ENCODE measurements at regions not wholly inside any gene's neighbourhood (a gene's known extent, or its start where the extent isn't known, plus 50 kb on each side); places are given as distances from the start of the nearest gene placed in this dataset.

- H3K4me3 Mint-ChIP-seq (ENCODE audit: unreplicated experiment), result no peak overlapping the region
- no peaks in the 10 kb centered on the region for H3K9me3 Mint-ChIP-seq (ENCODE audit: unreplicated experiment)
- no peaks in the 10 kb centered on the region for H3K27me3 Mint-ChIP-seq (ENCODE audit: unreplicated experiment)
- no peak overlapping the region for H3K27ac Mint-ChIP-seq (ENCODE audit: unreplicated experiment)
- DNase-seq (ENCODE audit: low spot score), result no peak
- TF ChIP-seq CTCF (IDR thresholded peaks at IDR 0.05; ENCODE audit: unreplicated experiment), result no peak
- no peaks in the 10 kb centered on the region for H3K36me3 Mint-ChIP-seq (ENCODE audit: low read depth, unreplicated experiment)
- no peaks in the 10 kb centered on the region for H3K4me1 Mint-ChIP-seq (ENCODE audit: unreplicated experiment)
Measured at GRCh38 chrX:95662200-95662599, 1022.4 kb upstream of the DIAPH2 start.

GRCh38 chrX:95666056-95666455 is 1018.6 kb upstream of the DIAPH2 start:
- Mint-ChIP-seq H3K36me3 (ENCODE audit: low read depth, unreplicated experiment) (no peaks in the 10 kb centered on the region), H3K4me1 (ENCODE audit: unreplicated experiment) (no peaks in the 10 kb centered on the region), H3K9me3 (ENCODE audit: unreplicated experiment) (no peaks in the 10 kb centered on the region), H3K27me3 (ENCODE audit: unreplicated experiment) (no peaks in the 10 kb centered on the region), H3K27ac (ENCODE audit: unreplicated experiment) (no peak overlapping the region), H3K4me3 (ENCODE audit: unreplicated experiment) (no peak overlapping the region)
- TF ChIP-seq CTCF (IDR thresholded peaks at IDR 0.05; ENCODE audit: unreplicated experiment), result no peak
- no peak for DNase-seq (ENCODE audit: low spot score)

GRCh38 chrX:95675011-95675410 is 1009.6 kb upstream of the DIAPH2 start:
- H3K27me3 Mint-ChIP-seq (ENCODE audit: unreplicated experiment), result no peaks in the 10 kb centered on the region
- no peaks in the 10 kb centered on the region for H3K9me3 Mint-ChIP-seq (ENCODE audit: unreplicated experiment)
- DNase-seq (ENCODE audit: low spot score), result no peak
- H3K36me3 Mint-ChIP-seq (ENCODE audit: low read depth, unreplicated experiment), result no peaks in the 10 kb centered on the region
- no peak for TF ChIP-seq CTCF (IDR thresholded peaks at IDR 0.05; ENCODE audit: unreplicated experiment)
- no peak overlapping the region for H3K4me3 Mint-ChIP-seq (ENCODE audit: unreplicated experiment)
- H3K27ac Mint-ChIP-seq (ENCODE audit: unreplicated experiment), result no peak overlapping the region
- H3K4me1 Mint-ChIP-seq (ENCODE audit: unreplicated experiment), result no peaks in the 10 kb centered on the region

- H3K4me3 Mint-ChIP-seq (ENCODE audit: unreplicated experiment), result no peak overlapping the region
- H3K27me3 Mint-ChIP-seq (ENCODE audit: unreplicated experiment), result no peaks in the 10 kb centered on the region
- H3K4me1 Mint-ChIP-seq (ENCODE audit: unreplicated experiment), result no peaks in the 10 kb centered on the region
- H3K9me3 Mint-ChIP-seq (ENCODE audit: unreplicated experiment), result no peaks in the 10 kb centered on the region
- no peak for TF ChIP-seq CTCF (IDR thresholded peaks at IDR 0.05; ENCODE audit: unreplicated experiment)
- no peak overlapping the region for H3K27ac Mint-ChIP-seq (ENCODE audit: unreplicated experiment)
- H3K36me3 Mint-ChIP-seq (ENCODE audit: low read depth, unreplicated experiment), result no peaks in the 10 kb centered on the region
- no peak for DNase-seq (ENCODE audit: low spot score)
Measured at GRCh38 chrX:95675794-95676193, 1008.8 kb upstream of the DIAPH2 start.

GRCh38 chrX:95678679-95679078 is 1006.0 kb upstream of the DIAPH2 start:
- TF ChIP-seq CTCF (IDR thresholded peaks at IDR 0.05; ENCODE audit: unreplicated experiment), result no peak
- H3K36me3 Mint-ChIP-seq (ENCODE audit: low read depth, unreplicated experiment), result no peaks in the 10 kb centered on the region
- no peak overlapping the region for H3K27ac Mint-ChIP-seq (ENCODE audit: unreplicated experiment)
- no peak for DNase-seq (ENCODE audit: low spot score)
- H3K4me1 Mint-ChIP-seq (ENCODE audit: unreplicated experiment), result no peaks in the 10 kb centered on the region
- H3K4me3 Mint-ChIP-seq (ENCODE audit: unreplicated experiment), result no peak overlapping the region
- no peaks in the 10 kb centered on the region for H3K9me3 Mint-ChIP-seq (ENCODE audit: unreplicated experiment)
- no peaks in the 10 kb centered on the region for H3K27me3 Mint-ChIP-seq (ENCODE audit: unreplicated experiment)
